ENCODE measurements at regions not wholly inside any gene's neighbourhood (a gene's known extent, or its start where the extent isn't known, plus 50 kb on each side); places are given as distances from the start of the nearest gene placed in this dataset.
A peak's percentile ranks its signal among the peaks of the same experiment; 100 is the strongest.
"Not testable (repeated sequence)": the region's sequence is repeated elsewhere in the genome, so short reads cannot be mapped to it uniquely, and the experiment has no call there.

GRCh38 chr11:81870066-81870412 is 863.6 kb downstream of the FAM181B start:
- no peak for DNase-seq

- DNase-seq, result peak; percentile 82
These were observed 864.2 kb downstream of the FAM181B start for GRCh38 chr11:81869351-81870065.

DNA sequence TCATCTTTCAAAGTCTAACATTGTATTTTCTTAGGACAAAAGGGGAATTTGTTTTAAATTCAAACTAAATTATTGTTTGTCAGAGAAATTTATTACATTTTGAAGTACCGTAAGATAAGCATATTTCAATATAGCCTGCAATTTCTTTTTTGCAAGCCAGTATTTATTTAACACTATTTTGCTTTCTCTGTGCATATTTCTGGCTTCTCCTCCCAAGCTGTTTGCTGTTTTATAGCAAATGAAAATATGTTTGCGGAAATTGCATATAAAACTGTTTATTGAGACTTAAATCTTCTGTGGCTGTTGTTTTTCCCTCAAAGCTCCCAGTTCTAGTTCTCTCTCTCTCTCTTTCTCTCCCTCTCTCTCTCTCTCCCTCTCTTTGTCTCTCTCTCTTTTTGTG is 866.8 kb downstream of the FAM181B start:
- DNase-seq, result no peak

- DNase-seq, result no peak
These were observed 876.3 kb downstream of the FAM181B start for GRCh38 chr11:81857386-81857785.

DNA sequence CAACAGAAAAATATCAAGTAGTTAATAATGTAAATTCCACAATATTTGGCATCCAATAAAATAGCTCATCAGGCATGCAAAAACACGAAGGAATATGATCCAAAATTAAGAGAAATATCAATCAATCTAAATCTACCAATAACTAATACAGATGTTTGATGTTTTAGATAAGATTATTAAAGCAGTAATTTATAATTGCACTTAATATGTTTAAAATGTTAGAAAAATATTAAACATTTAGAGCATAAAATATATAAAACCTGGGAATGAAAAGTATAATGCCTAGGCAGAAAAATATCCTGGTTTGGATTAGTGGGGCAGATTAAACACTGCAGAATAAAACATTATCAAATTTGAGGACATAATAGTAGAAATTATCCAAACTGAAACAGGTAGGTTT is 879.9 kb downstream of the FAM181B start:
- DNase-seq, result no peak

- no peak for DNase-seq
These were observed 880.8 kb downstream of the FAM181B start for GRCh38 chr11:81852896-81853295.

GRCh38 chr11:81840380-81840779 is 893.3 kb downstream of the FAM181B start:
- no peak for DNase-seq

DNA sequence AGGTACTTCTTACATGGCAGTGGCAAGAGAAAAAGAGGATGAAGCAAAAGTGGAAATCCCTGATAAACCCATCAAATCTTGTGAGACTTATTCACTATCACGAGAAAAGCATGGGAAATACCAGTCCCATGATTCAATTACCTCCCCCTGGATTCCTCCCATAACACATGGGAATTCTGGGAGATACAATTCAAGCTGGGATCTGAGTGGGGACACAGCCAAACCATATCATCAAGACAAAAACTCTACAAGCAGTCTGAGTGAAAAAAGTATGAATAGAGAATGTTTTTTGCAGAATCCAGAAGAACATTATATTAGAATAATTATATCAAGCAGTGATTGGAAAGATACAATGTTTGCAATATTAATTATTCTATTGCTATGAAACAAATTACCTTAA is 893.7 kb downstream of the FAM181B start:
- DNase-seq, result no peak

DNA sequence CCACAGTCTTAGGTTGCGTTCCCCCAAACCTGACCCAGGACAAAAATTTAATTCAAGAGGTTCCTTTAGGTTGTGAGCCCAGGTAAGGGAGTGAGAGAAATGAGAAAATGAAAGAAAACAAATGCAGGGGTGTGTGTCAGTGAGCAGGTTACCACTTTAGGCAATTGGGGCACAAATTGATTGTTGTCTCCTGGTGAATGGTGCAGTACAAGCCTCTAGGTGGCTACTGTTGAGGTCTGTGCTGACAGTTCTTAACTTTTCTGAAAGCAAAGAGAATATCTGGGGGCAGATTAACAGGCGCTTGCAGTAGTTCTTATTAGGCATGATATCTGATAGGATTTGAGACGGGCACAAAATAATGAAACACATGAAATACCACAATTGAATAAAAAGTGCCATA is 894.6 kb downstream of the FAM181B start:
- DNase-seq, result no peak

DNA sequence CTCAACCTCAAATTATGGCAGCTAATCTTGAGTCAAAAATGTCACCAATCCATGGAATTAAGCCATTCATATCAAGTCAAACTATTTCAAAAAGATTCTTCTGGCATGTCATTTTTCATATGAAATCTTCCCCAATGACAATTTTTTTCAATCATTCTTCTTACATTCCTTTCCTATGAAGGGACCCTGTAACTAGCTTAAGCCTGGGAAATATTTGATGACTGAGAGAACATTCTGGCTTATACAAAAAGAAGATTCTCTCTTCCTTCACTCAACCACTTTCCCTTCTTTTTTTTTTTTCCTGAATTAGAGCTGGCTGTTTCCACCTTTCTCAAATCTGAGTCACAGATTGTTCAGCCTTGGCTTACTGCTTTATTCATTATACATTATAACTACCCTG is 903.7 kb downstream of the FAM181B start:
- DNase-seq, result no peak

DNA sequence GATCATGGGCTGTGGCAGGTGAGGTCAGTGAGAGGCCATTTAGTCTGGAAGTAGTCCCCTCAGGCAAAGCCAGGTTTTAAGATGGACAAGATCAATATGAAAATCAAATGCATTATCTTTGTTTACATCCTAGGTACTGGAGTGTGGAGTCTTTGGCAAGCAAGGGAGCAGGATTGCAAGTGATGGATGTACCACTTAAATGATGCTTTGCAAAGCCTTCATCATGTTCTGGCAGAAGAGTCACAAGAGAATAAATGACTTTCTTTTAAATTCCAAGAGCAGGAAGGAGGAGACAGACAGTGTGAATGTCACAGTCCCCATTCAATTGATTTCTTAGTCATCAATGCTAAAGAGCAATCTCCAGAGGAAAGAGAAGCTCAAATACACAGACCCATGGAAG is 908.3 kb downstream of the FAM181B start:
- no peak for DNase-seq

- DNase-seq, result no peak
These were observed 914.2 kb downstream of the FAM181B start for GRCh38 chr11:81819462-81819861.

DNA sequence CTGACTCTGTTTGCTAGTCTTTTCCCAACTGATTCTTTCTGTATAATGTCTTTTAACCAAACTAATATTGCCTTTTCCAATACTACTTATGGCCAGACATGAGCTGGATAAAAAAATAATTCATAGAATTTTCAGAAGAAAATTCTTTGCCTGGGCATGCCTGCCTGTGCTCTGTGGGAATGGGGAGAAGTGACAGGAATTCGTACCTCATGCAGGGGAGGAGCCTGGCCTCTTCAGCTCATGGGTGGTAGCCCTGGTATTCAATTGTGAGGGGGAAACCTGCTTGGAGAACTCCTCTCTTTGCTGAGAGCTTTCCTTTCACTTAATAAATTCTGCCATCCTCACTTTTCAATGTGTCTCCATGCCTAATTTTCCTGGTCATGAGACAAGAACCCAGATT is 928.8 kb downstream of the FAM181B start:
- DNase-seq, result no peak

DNA sequence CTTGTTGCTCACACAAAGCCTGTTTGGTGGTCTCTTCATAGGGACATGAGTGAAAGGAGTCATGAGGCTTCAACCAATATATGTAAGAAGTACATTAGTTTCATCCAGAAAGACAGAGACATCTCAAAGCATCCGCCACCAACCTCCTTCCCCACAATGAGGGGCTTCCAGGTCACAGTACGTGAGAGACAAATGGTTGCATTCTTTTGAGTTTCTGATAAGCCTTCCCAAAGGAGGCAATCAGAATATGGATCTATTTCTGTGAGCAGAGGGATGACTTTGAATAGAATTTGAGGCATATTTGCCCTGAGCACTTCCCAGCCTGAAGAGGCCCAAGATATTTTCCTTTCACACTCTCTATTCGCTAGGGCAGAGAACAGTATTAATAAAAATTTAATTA is 931.1 kb downstream of the FAM181B start:
- DNase-seq, result no peak

- no peak for DNase-seq
These were observed 941.2 kb downstream of the FAM181B start for GRCh38 chr11:81792416-81792815.

GRCh38 chr11:81787584-81788049 is 946.0 kb downstream of the FAM181B start:
- DNase-seq, result no peak

GRCh38 chr11:81772166-81772565 is 961.5 kb downstream of the FAM181B start:
- DNase-seq, result no peak

DNA sequence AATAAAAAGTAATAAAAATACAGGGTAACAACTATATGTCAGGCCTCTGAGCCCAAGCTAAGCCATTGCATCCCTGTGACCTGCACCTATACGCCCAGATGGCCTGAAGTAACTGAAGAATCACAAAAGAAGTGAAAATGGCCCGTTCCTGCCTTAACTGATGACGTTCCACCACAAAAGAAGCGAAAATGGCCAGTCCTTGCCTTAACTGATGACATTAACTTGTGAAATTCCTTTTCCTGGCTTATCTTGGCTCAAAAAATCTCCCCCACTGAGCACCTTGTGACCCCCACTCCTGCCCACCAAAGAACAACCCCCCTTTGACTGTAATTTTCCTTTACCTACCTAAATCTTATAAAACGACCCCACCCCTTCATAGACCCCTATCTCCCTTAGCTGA is 963.8 kb downstream of the FAM181B start:
- not testable (repeated sequence) for DNase-seq

- no peak for DNase-seq
These were observed 976.6 kb downstream of the FAM181B start for GRCh38 chr11:81756864-81757595.

- DNase-seq, result no peak
These were observed 984.4 kb downstream of the FAM181B start for GRCh38 chr11:81749245-81749644.

DNA sequence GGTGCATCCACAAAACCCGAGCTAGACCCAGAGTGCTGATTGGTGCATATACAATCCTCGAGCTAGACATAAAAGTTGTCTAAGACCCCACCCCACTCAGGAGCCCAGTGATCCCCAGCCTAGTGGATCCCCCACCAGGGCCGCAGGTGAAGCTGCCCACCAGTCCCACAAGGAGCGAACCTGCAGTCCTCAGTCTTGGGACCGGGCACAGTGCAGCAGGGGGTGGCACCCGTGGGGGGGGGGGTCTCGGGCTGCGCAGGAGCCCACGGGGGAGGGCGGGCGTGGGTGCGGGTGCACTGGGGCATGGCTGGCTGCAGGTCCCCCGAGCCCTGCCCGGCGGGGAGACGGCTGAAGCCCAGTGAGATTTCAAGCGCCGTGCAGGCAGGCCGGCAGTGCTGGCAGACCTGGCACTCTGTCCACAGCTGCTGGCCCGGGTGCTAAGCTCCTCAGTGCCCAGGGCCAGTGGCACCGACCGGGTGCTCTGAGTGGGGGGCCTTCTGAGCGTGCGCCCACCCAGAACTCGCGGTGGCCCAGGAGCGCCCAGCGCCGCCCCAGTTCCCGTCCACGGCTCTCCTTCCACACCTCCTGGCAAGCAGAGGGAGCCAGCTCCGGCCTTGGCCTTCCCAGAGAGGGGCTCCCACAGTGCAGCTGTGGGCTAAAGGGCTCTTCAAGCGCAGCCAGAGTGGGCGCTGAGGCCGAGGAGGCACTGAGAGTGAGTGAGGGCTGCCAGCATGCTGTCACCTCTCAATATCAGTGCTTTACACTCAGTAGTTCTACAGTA is 989.1 kb downstream of the FAM181B start:
- DNase-seq, result no peak

DNA sequence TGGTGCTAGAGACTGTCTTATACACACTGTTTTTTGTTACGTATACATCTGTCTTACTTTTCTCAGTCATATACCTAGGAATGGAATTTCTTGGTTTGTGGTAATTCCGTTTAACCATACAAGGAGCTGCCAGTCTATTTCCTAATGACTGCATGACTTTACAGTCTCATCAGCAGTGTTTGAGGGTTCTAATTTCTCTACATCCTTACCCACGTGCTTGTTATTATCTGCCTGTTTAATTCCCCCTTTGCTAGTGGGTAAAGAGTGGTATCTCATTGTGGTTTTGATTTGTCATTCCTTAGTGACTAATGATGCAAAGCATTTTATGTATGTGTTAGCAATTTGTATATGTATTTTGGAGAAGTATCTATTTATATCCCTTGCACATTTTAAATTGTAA is 1008.0 kb downstream of the FAM181B start:
- DNase-seq, result no peak

- DNase-seq, result no peak
These were observed 1016.0 kb downstream of the FAM181B start for GRCh38 chr11:81717695-81718094.

GRCh38 chr11:81707881-81708280 is 1025.8 kb downstream of the FAM181B start:
- DNase-seq, result no peak
